Gastrocnemius medialis (tissue), 4 donors: ENCODE measurements at regions not wholly inside any gene's neighbourhood (a gene's known extent, or its start where the extent isn't known, plus 50 kb on each side); places are given as distances from the start of the nearest gene placed in this dataset.

Experiments used
- ATAC-seq, 2 donors: fragments of 150-250 bp; one replicate each; pipeline ENCODE4 v1.9.1; 2016
- DNase-seq, 2 donors: peaks; one replicate each; pipeline ENCODE4 v3.0.0-alpha.2; 2019
- H3K27ac ChIP-seq, 4 donors: fragments of 200-600 bp; sonication (generic); 1 replicate in 1 of 4; 2 replicates in 3 of 4; pipeline ENCODE4 v1.5.1; 2016 to 2018; ENCODE audit warnings: mild to moderate bottlenecking in 2 of 4, moderate library complexity in 1 of 4
- H3K27me3 ChIP-seq, 3 donors: fragments of 200-600 bp; sonication (generic) in 2 of 3; 1 replicate in 1 of 3; 2 replicates in 2 of 3; pipeline versions ENCODE4 v1.5.1 to v1.6.0; 2016 to 2019; ENCODE audit warnings: mild to moderate bottlenecking in 1 of 3, moderate library complexity in 1 of 3
- H3K36me3 ChIP-seq, 2 donors: fragments of 200-600 bp; sonication (generic) in 1 of 2; one replicate each; pipeline ENCODE4 v1.5.1; 2017 to 2018
- H3K4me1 ChIP-seq, 2 donors: fragments of 200-600 bp; sonication (generic) in 1 of 2; one replicate each; pipeline ENCODE4 v1.5.1; 2016 to 2017; ENCODE audit warnings: mild to moderate bottlenecking in 2 of 2
- H3K4me3 ChIP-seq, 4 donors: fragments of 200-600 bp; sonication (generic) in 3 of 4; 1 replicate in 1 of 4; 2 replicates in 3 of 4; pipeline ENCODE4 v1.5.1; 2016 to 2019; ENCODE audit warnings: mild to moderate bottlenecking in 2 of 4
- H3K9me3 ChIP-seq, 3 donors: fragments of 200-600 bp; sonication (generic) in 2 of 3; 1 replicate in 1 of 3; 2 replicates in 2 of 3; pipeline ENCODE4 v1.5.1; 2016 to 2019
- CTCF ChIP-seq, 5 experiments: fragments of 450-650 bp in 3 of 5; fragments of 200-600 bp in 2 of 5; sonication (generic) in 2 of 5; IDR thresholded peaks in 4 of 5; conservative IDR thresholded peaks in 1 of 5; 1 replicate in 4 of 5; 2 replicates in 1 of 5; pipeline ENCODE4 v1.5.1; 2016 to 2019; ENCODE audit warnings: antibody characterized with exemption in 5 of 5, mild to moderate bottlenecking in 3 of 5, moderate library complexity in 3 of 5
- POLR2A ChIP-seq, 2 donors: fragments of 450-650 bp; IDR thresholded peaks; one replicate each; pipeline ENCODE4 v1.6.1; 2017; ENCODE audit warnings: antibody characterized with exemption in 2 of 2, mild to moderate bottlenecking in 2 of 2, moderate library complexity in 2 of 2
- in situ Hi-C, 4 donors: fragments of 200-750 bp; cut with MboI; loops; one replicate each; pipeline versions ENCODE4 v1.15.0 to v1.8.0; 2017; ENCODE audit warnings: low sequenced_read_pairs in 4 of 4
- intact Hi-C: fragments of 100-400 bp; cut with DNase I; formaldehyde crosslinking; loops from one replicate; pipeline ENCODE4 v1.15.1; 2023; ENCODE audit warnings: low total_unique reads

- Histone ChIP-seq H3K4me3 (no peak overlapping the region), H3K9me3 (no peaks in the 10 kb centered on the region), H3K36me3 (no peaks in the 10 kb centered on the region), H3K27me3 (no peaks in the 10 kb centered on the region), H3K27ac (no peak overlapping the region), H3K4me1 (no peaks in the 10 kb centered on the region)
- DNase-seq = no peak
- intact Hi-C loops (no loop called here), in situ Hi-C loops (no loop called here)
- no peak for ATAC-seq
- no peak for TF ChIP-seq POLR2A (IDR thresholded peaks at IDR 0.05)
These were observed 396.5 kb downstream of the DCAF12L2 start for GRCh38 chrX:125769628-125770027.

- DNase-seq = no peak
- in situ Hi-C loops = no loop called here
- no peak for ATAC-seq
- Histone ChIP-seq H3K27ac (no peak overlapping the region), H3K27me3 (no peaks in the 10 kb centered on the region), H3K4me3 (no peak overlapping the region), H3K4me1 (no peaks in the 10 kb centered on the region), H3K36me3 (no peaks in the 10 kb centered on the region), H3K9me3 (no peaks in the 10 kb centered on the region)
- intact Hi-C loops = no loop called here
- TF ChIP-seq POLR2A (IDR thresholded peaks at IDR 0.05) = no peak
These were observed 387.8 kb downstream of the DCAF12L2 start for GRCh38 chrX:125778261-125778660.

- DNase-seq = no peak
- no peaks in the 10 kb centered on the region for H3K27me3 ChIP-seq
- no peak overlapping the region for H3K27ac ChIP-seq
- in situ Hi-C loops (no loop called here), intact Hi-C loops (no loop called here)
- H3K4me1 ChIP-seq = no peaks in the 10 kb centered on the region
- no peaks in the 10 kb centered on the region for H3K36me3 ChIP-seq
- H3K4me3 ChIP-seq = no peak overlapping the region
- ATAC-seq = no peak
- H3K9me3 ChIP-seq = no peaks in the 10 kb centered on the region
- TF ChIP-seq CTCF (IDR thresholded peaks at IDR 0.05 in 4 of 5, conservative IDR thresholded peaks at IDR 0.05 in 1 of 5) (no peak), POLR2A (IDR thresholded peaks at IDR 0.05) (no peak)
These were observed 383.9 kb downstream of the DCAF12L2 start for GRCh38 chrX:125782184-125782583.

- no peak overlapping the region for H3K4me3 ChIP-seq
- no peaks in the 10 kb centered on the region for H3K27me3 ChIP-seq
- intact Hi-C loops = no loop called here
- ATAC-seq (no peak), DNase-seq (no peak)
- H3K27ac ChIP-seq = no peak overlapping the region
- no peaks in the 10 kb centered on the region for H3K9me3 ChIP-seq
- H3K4me1 ChIP-seq = no peaks in the 10 kb centered on the region
- in situ Hi-C loops = no loop called here
- H3K36me3 ChIP-seq = no peaks in the 10 kb centered on the region
- TF ChIP-seq CTCF (IDR thresholded peaks at IDR 0.05 in 4 of 5, conservative IDR thresholded peaks at IDR 0.05 in 1 of 5) (no peak), POLR2A (IDR thresholded peaks at IDR 0.05) (no peak)
These were observed 379.8 kb downstream of the DCAF12L2 start for GRCh38 chrX:125786316-125786715.

- no peaks in the 10 kb centered on the region for H3K36me3 ChIP-seq
- no peaks in the 10 kb centered on the region for H3K4me1 ChIP-seq
- H3K27ac ChIP-seq = no peak overlapping the region
- no peak for TF ChIP-seq CTCF (IDR thresholded peaks at IDR 0.05 in 4 of 5, conservative IDR thresholded peaks at IDR 0.05 in 1 of 5)
- TF ChIP-seq POLR2A (IDR thresholded peaks at IDR 0.05) = no peak
- no peak for ATAC-seq
- no peaks in the 10 kb centered on the region for H3K27me3 ChIP-seq
- DNase-seq = no peak
- H3K4me3 ChIP-seq = no peak overlapping the region
- intact Hi-C loops (no loop called here), in situ Hi-C loops (no loop called here)
- H3K9me3 ChIP-seq = no peaks in the 10 kb centered on the region
These were observed 374.3 kb downstream of the DCAF12L2 start for GRCh38 chrX:125791787-125792186.

GRCh38 chrX:125810856-125811255 is 355.2 kb downstream of the DCAF12L2 start:
- H3K4me1 ChIP-seq = no peaks in the 10 kb centered on the region
- H3K27me3 ChIP-seq = no peaks in the 10 kb centered on the region
- intact Hi-C loops = no loop called here
- in situ Hi-C loops = no loop called here
- no peaks in the 10 kb centered on the region for H3K9me3 ChIP-seq
- H3K36me3 ChIP-seq = no peaks in the 10 kb centered on the region
- no peak for DNase-seq
- H3K4me3 ChIP-seq = no peak overlapping the region
- no peak for ATAC-seq
- TF ChIP-seq CTCF (IDR thresholded peaks at IDR 0.05 in 4 of 5, conservative IDR thresholded peaks at IDR 0.05 in 1 of 5) (no peak), POLR2A (IDR thresholded peaks at IDR 0.05) (no peak)
- no peak overlapping the region for H3K27ac ChIP-seq
